AG10803 (cell line): ENCODE measurements at regions not wholly inside any gene's neighbourhood (a gene's known extent, or its start where the extent isn't known, plus 50 kb on each side); places are given as distances from the start of the nearest gene placed in this dataset.

Source experiments
- DNase-seq: peaks from one replicate; pipeline ENCODE4 v3.0.0; 2010; ENCODE audit warnings: low read depth
- H3K4me3 ChIP-seq: 2 replicates; pipeline ENCODE4 v1.5.1; 2011; ENCODE audit warnings: mild to moderate bottlenecking, low read length, control low read depth
- CTCF ChIP-seq: conservative IDR thresholded peaks from 2 replicates; pipeline ENCODE4 v1.5.1; 2011; ENCODE audit warnings: mild to moderate bottlenecking, low read length, control low read depth, inconsistent platforms

DNA sequence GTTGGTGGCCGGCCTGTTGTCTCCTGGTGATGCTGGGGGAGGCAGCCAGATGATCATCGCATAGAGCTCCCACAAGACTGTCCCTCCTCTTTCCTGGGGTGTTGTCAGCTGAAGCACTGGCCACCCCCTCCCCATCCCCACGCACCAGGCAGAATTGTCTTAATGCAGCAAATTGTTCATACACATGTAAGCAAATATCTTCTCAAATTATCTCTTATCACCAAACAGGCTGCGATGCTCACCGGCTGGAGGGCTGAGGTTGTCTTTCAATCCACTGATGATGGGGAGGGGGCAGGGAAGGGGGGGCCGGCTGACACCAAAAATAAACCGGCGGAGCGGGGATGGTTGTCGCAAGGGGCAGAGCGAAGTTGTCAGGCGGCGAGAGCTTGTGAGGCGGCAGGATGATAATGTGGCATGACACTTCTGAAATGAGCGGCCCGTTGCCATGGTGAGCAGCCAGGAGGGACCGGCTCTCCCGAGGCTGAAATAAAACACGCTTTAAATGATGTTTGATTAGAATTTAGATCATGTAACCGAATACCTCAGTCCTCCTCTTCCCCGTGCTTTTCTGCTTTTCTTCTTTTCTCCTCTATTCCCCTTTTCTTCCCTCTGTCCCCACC is 59.8 kb downstream of the MRM1 start:
- DNase-seq = no peak
- TF ChIP-seq CTCF = no peak
- no peak overlapping the region for H3K4me3 ChIP-seq

GRCh38 chr17:36661688-36662087 is 60.3 kb downstream of the MRM1 start:
- no peak overlapping the region for H3K4me3 ChIP-seq
- TF ChIP-seq CTCF = no peak
- no peak for DNase-seq

- H3K4me3 ChIP-seq = no peak overlapping the region
- DNase-seq = no peak
- TF ChIP-seq CTCF = no peak
Observed at GRCh38 chr17:36665417-36665816, 64.0 kb downstream of the MRM1 start.

DNA sequence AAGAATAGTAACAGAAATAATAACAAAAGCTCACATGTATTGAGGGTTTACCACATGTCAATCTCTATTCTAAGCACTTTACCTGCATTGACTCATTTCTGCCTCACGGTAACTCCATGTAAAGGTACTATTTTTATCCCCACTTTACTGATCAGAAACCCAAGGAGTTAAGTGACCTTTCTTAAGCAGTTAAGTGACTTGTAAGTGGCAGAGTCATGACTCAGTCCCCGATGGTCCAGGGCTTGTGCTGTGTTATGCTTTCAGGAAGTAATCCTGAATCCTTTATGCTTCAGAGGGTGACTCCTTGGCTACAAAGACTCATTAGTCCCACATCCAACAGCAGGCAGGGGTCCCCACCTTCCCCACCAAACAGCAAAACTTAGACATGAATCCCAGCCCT is 66.5 kb downstream of the MRM1 start:
- no peak for TF ChIP-seq CTCF
- no peak overlapping the region for H3K4me3 ChIP-seq
- DNase-seq = no peak

- no peak for TF ChIP-seq CTCF
- no peak overlapping the region for H3K4me3 ChIP-seq
- DNase-seq = no peak
Observed at GRCh38 chr17:36668824-36669223, 67.4 kb downstream of the MRM1 start.

DNA sequence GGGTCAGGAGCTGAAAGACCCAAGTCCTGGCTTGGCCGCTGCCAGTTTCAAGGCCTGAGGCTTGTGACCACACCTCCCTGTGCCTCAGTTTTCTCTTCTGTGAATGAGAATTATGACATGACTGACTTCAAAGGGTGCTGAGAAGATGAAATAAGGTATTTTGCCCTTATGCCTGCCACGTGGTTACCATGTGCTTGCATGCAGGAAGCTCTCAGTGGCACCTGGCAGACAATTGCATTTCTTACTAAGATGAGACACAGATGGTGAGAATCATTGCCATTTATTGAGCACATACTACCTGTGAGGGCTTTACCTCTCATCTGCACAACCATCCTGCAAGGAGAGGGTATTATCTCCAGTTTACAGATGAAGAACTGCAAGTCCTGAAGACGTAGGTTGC is 69.8 kb downstream of the MRM1 start:
- DNase-seq = no peak
- no peak for TF ChIP-seq CTCF
- H3K4me3 ChIP-seq = no peak overlapping the region

DNA sequence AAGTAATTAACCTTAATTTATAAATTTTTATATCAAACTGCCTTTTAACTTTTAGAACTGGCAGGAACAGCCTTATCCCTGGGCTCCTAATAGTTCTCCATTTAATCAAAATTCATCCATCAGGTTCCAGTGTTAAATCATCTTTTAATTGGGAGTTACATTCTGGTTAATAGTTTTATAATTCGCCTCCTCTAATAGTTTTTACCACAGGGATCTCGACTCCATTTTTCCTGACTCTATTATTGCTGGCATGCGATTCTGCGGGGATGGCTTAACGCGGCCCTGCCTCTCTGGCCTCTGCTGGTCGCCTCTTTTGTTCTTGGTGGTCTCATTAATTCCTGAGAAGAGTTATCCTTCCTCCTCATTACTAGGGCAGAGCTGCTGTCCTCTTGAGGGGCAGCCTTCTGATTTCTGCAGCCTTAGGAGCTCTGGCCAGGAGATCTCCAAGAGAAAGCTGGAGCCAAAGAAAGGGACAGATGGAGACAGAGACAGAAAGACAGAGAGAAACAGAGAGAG is 71.1 kb downstream of the MRM1 start:
- no peak for DNase-seq
- no peak for TF ChIP-seq CTCF
- H3K4me3 ChIP-seq = no peak overlapping the region
